SIG-M5 treated with dmso at 0.1 percent for 504 hours (cell line): ENCODE measurements at regions not wholly inside any gene's neighbourhood (a gene's known extent, or its start where the extent isn't known, plus 50 kb on each side); places are given as distances from the start of the nearest gene placed in this dataset.

Source experiments
- DNase-seq: peaks from one replicate; lab custom pipeline; 2025; ENCODE audit not compliant: unreplicated experiment; lab: John Stamatoyannopoulos, UW

DNA sequence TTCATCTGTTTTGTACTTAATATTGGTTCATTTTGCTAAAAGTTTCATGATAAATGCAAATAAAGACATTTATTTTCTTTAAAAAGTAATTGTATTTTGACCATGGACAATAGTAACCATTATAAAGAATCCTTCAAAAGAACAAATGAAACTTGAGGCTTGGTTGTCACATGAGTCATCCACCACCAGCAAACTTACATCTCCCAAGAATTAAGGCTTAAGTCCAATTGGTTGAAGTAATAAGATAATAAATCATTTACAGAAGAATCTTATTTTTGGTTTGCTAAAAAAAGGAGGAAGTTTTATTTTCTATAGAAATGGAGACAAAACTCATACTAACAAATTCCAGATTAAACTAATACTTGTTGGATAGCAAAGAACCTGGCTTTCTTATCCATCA, 84.8 kb upstream of the KITLG start:
- no peak for DNase-seq

DNA sequence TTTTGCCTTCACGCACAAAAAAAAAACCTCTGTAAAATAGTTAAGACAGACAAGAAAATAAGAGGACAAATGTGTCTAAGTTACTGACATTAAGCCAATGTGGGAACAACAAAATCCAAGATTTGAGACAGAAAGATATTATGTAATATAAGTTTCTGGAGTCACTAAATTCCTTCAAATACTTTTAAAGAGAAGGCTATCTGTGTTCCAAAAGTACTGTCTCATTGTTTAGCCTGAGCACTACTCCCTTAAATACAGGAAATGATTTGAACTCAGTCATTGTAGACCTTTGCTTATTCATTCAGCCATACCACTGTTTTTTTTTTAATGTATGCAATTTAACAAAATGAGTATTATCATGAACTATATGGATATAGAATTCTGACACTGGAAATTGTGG, 82.7 kb upstream of the KITLG start:
- DNase-seq: no peak

DNA sequence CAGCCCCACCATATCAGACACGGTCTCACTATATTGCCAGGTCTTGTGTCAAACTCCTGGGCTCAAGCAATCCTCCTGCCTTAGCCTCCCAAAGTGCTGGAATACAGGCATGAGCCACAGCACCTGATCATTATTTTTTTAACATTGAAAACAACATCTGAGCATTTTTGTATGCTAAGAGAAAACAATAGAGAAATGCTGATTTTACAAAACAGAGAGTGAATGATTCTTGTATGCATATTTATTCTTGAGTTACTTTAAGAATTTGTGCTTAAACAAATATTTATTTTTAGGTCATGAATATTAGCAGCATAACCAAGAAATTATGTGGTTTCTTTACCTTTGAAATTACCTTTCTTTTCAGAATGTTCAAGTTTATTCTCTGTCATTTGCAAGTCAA, 81.8 kb upstream of the KITLG start:
- DNase-seq: no peak

DNA sequence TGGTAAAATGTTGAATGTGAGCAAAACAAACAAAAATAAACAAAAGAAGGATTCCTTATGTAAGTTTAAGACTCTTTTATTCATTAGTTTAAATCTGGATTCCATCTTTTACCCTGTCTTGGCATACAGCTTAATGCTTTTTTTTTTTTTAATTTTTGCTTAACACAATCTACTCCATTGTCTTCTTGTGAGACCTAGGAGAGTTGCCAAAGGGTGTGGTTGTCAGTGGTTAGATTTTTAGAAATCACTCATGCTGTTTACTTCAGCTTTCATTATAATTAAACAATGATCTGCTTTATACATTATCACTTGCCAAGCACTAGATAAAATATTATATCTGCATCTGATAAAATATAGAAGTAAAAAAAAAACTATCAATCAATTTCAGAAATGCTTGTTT, 77.7 kb upstream of the KITLG start:
- no peak for DNase-seq

DNA sequence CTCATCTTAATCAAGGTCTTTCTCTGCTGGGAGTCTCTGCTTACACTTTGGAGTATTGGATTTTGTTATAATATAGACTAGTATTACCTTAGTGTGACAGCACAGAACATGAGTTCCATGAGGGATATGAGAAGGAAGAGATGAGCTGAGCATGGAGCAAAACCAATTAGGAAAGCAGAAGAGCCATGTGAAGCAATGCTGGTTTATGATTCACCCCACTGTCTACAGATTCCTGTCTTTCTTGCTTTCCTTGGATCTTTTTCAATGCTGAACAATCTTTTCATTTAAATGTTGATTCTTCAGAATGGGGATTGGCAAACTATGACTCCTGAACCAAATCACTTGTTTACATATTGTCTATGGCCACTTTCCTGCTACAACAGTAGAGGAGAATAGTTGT, 70.4 kb upstream of the KITLG start:
- DNase-seq: no peak

DNA sequence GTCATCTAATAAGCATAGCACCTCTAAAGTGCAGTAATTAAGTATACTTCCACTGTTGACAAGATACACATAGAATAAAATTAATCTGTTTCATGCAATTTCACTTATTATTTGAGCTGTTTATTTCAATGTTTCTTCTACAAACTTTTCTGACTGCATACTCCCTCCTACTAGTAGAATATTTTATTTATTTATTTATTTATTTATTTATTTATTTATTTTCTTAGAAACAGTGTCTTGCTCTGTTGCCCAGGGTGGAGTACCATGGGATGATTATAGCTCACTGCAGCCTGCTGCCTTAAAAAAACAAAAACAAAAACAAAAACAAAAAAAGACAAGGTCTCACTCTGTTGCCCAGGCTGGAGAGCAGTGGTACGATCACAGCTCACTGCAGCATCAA, 68.4 kb upstream of the KITLG start:
- DNase-seq: no peak

DNA sequence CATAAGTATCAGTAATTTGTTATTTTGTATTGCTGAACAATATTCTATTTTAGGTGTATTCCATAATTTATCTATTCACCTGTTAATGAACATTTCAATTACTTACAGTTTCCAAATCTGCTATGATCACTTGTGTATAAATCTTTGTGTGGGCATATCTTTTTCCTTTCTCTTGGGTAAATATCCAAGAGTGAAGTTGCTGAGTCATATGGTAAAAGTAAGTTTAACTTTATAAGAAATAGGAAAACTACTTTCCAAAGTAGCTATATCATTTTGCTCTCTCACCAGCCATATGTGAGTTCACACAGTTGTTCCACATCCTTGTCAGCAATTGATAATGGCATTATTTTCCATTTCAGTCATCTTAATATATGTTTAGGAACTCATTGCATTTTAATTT, 66.6 kb upstream of the KITLG start:
- DNase-seq: no peak

DNA sequence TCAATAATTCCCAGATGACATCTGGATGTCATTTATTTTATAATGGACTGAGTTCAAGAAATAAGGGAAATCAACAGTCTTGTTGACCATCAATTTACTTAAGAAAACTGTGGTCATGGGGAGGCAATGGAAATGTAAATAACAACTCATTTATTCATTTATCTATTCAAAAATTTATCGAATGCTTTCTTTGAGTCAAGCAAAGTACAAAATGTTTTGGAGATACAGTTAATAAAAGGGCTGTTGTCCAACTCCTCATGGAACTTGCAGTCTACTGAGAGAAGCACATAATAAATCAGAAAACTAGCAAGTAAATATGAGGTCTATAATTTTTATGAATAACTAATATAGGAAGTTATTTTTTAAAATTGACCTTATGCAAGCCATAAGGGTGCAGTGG, 65.5 kb upstream of the KITLG start:
- no peak for DNase-seq

DNA sequence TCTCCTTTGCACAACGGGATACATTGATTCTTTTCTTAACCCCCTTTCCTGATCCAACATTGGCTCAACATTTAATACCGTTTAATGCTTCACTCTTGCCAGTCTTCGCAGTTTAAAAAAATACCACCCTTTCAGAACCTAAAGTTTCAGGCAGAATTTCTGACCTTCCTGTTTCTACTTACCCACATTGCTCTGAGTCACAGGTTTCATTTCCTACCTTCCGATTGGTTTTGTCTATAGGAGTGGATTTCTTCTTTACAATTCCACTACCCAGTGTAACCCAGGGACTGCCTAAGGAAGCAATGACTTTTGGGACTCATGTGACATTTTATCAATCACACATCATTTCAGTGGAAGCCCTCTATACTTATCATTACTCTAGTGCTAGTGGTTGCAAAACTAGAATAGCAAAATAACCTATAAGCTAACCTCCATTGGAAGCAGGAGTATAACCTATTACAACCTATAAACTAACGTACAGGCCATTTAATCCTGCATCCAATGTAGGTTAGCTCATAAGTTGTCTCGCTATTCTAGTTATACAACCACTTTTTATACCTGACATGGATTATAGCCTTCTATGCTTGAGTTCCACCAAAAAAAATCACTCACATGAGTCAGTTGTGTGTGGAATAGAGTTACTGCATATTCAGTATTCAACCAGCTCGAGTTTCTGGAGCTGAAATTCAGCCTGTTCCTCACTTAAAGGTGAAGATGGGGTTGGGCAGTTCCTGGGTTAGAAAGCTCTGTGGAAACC, 64.9 kb upstream of the KITLG start:
- DNase-seq: peak; percentile 1

DNA sequence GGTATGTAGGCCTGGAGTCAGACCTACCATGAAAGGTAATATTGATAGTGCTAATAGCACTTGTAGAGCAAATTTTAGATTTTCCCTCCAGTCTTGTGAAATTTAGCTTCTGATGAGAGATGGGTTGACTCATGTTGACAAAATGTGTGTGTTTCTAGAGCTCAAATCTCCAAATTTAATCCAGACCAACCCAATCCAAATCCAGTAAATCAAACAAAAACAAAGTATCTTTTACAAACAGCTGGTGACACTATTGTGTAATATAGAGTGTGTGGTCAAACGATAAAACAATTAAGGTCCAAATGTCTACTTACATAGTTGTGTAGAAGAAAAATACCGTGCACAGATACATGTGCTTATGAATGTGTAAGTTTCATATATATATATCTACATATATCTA, 63.4 kb upstream of the KITLG start:
- DNase-seq: no peak

DNA sequence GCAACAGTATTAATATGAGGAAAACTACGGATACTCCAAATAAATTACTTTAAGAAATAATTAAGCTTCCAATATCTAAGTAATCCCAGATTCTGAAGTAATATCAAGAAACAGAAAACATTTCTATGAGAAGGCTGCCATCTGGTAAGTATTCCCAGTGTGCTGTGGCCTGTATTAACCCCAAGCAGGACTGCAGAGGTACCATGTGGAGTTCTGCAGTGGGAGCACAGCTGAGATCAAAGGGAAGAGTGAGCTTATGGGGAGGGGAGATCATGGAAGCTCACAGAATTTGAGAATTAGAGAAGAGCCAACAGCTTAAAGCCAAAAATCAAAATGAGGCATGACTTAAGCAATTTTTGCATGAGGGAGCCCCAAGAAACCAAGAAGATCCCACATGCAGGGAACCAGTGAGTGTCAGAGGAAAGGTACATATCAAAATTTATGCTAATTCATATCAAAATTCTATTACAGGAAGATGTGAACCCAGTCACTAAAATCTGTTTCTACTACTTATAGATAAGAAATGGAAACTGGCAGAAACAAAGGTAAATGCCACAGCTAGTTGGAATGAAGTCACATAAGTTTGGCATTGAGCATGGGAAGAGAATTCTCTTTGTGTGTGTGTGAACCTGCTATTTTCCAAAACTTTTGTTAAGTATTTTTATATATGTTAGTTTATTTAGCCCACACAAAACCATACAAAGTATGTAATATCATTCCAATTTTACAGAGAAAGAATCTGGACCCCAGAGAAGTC, 62.6 kb upstream of the KITLG start:
- no peak for DNase-seq

DNA sequence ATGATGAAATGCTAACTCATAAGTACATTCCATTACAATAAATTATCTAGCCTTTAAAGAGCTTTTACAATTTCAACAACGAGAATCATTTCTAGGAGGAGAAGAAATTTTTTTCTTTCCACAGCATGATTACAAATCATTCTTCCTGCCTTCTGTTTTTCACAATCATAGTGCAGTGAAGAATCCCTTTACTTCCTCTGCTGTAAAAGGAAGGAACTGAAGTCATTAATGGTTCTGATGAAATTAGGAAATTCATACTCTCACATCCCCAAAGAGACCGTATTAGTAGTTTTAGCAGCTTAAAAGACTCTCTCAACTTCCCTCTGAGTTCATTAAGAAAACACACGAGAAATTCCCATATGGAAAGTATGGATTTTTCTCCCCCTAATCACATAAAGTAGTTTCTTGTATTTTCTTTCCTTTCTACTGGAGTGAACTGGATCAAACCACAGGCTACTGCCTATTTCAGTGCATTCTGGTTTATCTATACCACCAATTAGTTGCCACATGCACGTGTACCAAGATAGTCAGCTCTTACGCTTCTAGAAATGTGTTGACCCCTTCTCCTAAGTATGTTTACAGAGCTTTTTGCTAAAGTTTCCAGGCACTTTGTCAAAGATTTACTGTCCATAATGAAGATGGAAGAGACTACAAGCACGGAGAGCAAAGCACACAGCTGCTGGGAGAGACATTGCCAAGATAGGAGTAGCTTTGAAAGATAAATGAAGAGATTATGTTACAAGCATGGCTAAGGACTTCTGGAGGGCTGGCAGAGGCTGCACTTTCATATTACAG, 58.9 kb upstream of the KITLG start:
- DNase-seq: peak; percentile 21

DNA sequence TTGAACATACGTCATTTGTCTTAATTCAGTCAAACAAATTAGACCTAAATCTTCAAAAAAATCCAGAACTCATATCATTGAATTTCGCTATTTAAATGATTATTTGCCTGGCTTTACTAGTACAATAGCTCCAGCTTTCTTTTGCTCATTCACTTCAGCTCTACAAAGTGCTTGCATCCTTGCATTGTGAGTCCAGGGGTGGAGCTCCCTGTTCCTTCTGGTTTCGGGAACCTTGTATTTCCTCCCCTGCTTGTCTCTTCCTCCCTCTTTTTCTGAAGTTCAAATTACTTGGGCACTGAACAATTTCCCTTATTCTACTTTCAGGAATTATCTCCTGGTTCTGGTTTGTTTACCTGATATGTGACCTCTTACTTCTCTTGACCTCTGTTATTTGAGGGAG, 58.1 kb upstream of the KITLG start:
- DNase-seq: no peak

DNA sequence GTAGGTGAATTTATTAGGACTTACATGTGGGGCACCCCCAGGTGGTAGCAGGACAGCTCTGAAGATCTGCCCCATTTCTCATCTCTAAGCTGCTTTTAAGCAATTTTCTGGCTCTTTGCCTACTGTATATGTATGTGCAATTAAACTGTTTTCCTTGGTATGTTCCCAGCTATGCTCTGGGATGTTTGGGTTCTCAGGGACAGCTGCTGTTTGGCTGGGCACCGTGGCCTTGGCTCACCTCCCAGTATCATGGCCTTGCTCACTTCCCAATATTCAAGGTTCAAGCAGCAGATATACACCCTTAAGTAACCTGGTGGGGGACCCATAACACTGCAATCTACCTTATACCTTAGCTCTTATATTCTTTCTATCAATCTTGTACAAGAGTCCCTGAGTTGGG, 53.7 kb upstream of the KITLG start:
- no peak for DNase-seq

DNA sequence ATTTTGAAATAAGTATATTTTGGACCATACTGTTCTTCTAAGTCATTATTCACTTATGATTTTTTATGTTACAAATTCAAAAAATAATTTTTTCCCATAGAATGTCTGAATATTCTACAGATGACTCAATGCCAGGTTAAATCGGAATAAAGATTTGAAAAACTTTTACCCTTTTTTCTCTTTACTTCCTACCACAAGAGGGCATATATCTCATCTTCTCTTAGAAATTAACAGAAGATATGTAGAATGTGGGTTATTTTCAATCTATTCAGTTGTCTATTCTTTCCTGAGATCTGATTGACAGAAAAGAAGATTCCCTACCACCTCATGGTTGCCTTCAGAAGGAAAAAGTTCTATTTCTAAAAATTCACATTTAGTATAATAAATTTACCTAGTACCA, 53.0 kb upstream of the KITLG start:
- DNase-seq: no peak

DNA sequence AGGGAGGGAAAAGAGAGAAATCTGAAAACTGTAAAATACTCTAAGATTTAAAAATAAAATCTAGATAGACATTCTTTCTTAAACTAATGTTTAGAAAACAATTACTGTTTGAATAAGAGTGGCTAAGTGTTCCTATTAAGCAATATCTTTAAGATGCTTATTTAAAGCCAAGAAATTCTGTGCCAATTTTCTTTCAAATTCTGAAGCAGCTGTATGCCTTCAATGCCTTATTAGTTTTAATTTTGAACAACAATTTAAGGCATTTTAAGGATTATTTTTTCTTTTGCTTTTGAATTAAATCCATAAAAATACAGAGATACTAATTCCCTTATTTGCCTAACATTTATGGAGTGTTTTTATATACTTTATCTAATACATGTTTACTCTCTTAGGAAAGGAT, 50.3 kb upstream of the KITLG start:
- no peak for DNase-seq
